ENCODE measurements at regions not wholly inside any gene's neighbourhood (a gene's known extent, or its start where the extent isn't known, plus 50 kb on each side); places are given as distances from the start of the nearest gene placed in this dataset.

DNA sequence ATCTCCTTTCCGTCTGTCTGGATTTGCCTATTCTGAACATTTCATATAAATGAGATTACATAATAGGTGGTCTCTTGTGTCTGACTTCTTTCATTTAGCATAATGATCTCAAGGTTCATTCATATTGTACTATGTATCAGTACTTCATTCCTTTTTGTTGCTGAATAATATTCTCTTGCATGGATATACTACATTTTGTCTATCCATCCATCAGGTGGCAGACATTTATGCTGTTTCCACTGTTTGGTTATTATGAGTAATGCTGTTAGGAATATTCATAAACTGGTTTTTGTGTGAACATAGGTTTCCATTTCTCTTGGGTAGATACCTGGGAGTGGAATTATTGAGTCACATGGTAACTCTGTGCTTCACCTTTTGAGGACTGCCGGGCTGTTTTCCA lies 148.2 kb upstream of the PMEPA1 start:
- TF ChIP-seq ZNF24 (IDR thresholded peaks at IDR 0.05) (no peak), MXI1 (IDR thresholded peaks at IDR 0.05; ENCODE audit: low read depth, low read length) (no peak), POLR2AphosphoS5 (IDR thresholded peaks at IDR 0.05; ENCODE audit: low read length) (no peak), EZH2 (IDR thresholded peaks at IDR 0.05; ENCODE audit: borderline replicate concordance, control insufficient read depth, low read depth, low read length) (no peak), STAT3 (IDR thresholded peaks at IDR 0.05; ENCODE audit: low read depth, low read length) (no peak), POLR2A (IDR thresholded peaks at IDR 0.05; ENCODE audit: low read depth, low read length) (no peak), EP300 (IDR thresholded peaks at IDR 0.05; ENCODE audit: borderline replicate concordance in 1 of 2, control insufficient read depth in 1 of 2, low read depth in 2 of 2, low read length in 2 of 2) (no peak), RUNX3 (IDR thresholded peaks at IDR 0.05; ENCODE audit: low read length) (no peak), SREBF2 (IDR thresholded peaks at IDR 0.05; ENCODE audit: low read length) (no peak)
- TF ChIP-seq, protein P1, sequence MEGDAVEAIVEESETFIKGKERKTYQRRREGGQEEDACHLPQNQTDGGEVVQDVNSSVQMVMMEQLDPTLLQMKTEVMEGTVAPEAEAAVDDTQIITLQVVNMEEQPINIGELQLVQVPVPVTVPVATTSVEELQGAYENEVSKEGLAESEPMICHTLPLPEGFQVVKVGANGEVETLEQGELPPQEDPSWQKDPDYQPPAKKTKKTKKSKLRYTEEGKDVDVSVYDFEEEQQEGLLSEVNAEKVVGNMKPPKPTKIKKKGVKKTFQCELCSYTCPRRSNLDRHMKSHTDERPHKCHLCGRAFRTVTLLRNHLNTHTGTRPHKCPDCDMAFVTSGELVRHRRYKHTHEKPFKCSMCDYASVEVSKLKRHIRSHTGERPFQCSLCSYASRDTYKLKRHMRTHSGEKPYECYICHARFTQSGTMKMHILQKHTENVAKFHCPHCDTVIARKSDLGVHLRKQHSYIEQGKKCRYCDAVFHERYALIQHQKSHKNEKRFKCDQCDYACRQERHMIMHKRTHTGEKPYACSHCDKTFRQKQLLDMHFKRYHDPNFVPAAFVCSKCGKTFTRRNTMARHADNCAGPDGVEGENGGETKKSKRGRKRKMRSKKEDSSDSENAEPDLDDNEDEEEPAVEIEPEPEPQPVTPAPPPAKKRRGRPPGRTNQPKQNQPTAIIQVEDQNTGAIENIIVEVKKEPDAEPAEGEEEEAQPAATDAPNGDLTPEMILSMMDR (IDR thresholded peaks at IDR 0.05 in 2 of 3, conservative IDR thresholded peaks at IDR 0.05 in 1 of 3; ENCODE audit: control insufficient read depth in 2 of 3, extremely low read depth in 1 of 3, insufficient read depth in 1 of 3, low read depth in 3 of 3, low read length in 3 of 3), result no peak
- TF ChIP-seq, protein P2, sequence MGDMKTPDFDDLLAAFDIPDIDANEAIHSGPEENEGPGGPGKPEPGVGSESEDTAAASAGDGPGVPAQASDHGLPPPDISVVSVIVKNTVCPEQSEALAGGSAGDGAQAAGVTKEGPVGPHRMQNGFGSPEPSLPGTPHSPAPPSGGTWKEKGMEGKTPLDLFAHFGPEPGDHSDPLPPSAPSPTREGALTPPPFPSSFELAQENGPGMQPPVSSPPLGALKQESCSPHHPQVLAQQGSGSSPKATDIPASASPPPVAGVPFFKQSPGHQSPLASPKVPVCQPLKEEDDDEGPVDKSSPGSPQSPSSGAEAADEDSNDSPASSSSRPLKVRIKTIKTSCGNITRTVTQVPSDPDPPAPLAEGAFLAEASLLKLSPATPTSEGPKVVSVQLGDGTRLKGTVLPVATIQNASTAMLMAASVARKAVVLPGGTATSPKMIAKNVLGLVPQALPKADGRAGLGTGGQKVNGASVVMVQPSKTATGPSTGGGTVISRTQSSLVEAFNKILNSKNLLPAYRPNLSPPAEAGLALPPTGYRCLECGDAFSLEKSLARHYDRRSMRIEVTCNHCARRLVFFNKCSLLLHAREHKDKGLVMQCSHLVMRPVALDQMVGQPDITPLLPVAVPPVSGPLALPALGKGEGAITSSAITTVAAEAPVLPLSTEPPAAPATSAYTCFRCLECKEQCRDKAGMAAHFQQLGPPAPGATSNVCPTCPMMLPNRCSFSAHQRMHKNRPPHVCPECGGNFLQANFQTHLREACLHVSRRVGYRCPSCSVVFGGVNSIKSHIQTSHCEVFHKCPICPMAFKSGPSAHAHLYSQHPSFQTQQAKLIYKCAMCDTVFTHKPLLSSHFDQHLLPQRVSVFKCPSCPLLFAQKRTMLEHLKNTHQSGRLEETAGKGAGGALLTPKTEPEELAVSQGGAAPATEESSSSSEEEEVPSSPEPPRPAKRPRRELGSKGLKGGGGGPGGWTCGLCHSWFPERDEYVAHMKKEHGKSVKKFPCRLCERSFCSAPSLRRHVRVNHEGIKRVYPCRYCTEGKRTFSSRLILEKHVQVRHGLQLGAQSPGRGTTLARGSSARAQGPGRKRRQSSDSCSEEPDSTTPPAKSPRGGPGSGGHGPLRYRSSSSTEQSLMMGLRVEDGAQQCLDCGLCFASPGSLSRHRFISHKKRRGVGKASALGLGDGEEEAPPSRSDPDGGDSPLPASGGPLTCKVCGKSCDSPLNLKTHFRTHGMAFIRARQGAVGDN (IDR thresholded peaks at IDR 0.05), result no peak

Measured in GM12878 (cell line).